GM18498 (cell line): ENCODE measurements at regions not wholly inside any gene's neighbourhood (a gene's known extent, or its start where the extent isn't known, plus 50 kb on each side); places are given as distances from the start of the nearest gene placed in this dataset.

Source experiments
- ATAC-seq: cut with Tn5 transposase; IDR thresholded peaks from one replicate; pipeline ENCODE4 v1.9.1; 2021; ENCODE audit warnings: mild to moderate bottlenecking, moderate library complexity; ENCODE audit not compliant: unreplicated experiment

- ATAC-seq, result no peak
Measured at GRCh38 chr2:60329225-60329624, 224.2 kb downstream of the BCL11A start.

DNA sequence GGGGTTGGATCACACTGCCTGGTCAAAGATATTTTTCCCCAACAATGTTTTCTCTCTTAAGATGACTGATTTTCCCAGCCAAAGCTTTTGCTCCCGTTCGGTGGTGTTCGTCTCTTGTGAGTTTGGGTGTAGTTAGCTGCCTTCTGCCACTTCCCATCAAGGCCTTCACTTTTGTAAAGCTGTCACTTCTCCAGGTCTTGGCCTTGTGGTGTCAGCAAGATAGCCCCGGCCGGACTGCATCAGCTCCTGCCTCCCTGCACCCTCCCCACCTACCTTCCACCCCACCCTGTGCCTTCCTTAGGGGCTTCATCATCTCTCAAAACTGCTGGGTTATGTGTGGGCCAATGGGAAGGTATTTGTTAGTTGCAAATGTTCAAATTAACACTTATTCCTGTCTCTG is 228.9 kb downstream of the BCL11A start:
- no peak for ATAC-seq

- ATAC-seq, result no peak
Measured at GRCh38 chr2:60321816-60322215, 231.6 kb downstream of the BCL11A start.

- ATAC-seq, result no peak
Measured at GRCh38 chr2:60320724-60321123, 232.7 kb downstream of the BCL11A start.

- no peak for ATAC-seq
Measured at GRCh38 chr2:60319031-60319547, 234.4 kb downstream of the BCL11A start.

GRCh38 chr2:60318544-60318943 is 234.9 kb downstream of the BCL11A start:
- ATAC-seq, result no peak

DNA sequence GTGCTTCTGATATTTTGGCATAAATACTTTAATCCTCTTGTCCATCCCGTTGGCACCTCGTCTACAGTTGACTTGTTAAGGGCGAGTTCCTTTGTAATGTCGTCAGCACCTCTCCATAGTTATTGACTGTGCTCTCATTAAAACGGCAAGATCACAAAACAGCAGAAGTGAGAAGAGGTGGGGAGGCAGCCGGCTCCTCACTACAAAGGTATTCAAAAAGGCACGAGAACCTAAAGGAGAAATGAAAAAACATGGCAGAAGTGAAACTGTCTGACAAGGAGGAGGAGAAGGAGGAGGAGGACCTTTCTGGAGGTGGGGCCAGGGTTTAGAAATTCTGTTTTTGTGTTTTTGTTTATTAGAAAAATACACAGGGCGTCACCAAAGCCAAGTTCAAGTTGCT is 235.6 kb downstream of the BCL11A start:
- peak; percentile 82 for ATAC-seq

GRCh38 chr2:60317034-60317386 is 236.4 kb downstream of the BCL11A start:
- ATAC-seq, result no peak

- ATAC-seq, result no peak
Measured at GRCh38 chr2:60316381-60317033, 236.9 kb downstream of the BCL11A start.

DNA sequence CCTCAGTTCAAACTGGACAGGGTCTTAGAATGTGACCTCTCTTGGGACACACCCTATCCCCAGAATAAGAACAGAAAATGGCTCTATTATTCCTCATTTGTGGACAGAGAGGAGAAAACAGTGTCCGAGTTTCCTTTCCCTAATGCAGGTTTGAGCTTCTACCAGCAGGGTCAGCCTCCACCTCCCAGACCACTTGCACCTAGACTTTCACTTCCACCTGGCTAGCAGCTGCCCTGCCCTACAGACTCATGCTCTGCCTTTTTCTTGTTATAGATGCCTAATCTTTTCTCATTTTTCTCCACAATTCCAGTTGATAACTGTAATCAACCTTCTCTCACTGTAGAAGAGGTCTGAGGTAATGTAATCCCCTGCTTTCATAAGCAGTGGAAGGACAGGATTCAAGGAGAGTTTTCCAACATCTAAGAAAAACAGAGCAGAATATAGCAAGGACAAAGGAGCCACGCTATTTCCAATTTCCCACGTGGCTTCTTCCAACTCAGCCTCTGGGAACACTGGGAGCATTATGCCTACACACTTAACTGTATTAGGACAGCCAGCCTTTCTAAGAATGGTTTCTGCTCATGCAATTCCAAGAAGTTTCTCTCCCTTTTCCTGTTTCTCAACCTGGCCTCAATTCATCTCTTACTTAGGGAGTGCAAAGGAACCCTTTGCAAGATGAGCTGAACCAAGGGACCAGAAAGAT is 239.8 kb downstream of the BCL11A start:
- no peak for ATAC-seq

GRCh38 chr2:60312618-60313017 is 240.8 kb downstream of the BCL11A start:
- peak; percentile 77 for ATAC-seq

- ATAC-seq, result peak; percentile 57
Measured at GRCh38 chr2:60311524-60311923, 241.9 kb downstream of the BCL11A start.

- ATAC-seq, result no peak
Measured at GRCh38 chr2:60309941-60310660, 243.4 kb downstream of the BCL11A start.

DNA sequence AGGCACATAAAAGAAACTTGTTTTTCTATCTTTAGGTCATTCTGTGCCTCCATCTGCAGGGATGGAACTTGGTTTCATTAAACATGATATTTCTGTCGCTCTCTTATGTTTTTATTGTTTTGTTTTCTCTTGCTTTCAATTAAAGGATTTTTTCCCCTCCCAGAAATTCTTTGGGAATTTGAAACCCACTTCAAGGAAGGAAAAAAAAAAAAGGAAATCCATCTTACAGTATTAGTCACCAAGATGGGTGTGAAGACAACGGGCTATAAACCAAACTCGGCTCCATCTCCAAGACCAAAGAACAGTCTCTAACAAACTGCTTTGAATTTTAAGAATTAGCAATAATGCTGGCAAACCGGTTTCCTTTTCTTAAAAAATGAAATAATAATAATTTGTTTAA is 244.1 kb downstream of the BCL11A start:
- no peak for ATAC-seq

DNA sequence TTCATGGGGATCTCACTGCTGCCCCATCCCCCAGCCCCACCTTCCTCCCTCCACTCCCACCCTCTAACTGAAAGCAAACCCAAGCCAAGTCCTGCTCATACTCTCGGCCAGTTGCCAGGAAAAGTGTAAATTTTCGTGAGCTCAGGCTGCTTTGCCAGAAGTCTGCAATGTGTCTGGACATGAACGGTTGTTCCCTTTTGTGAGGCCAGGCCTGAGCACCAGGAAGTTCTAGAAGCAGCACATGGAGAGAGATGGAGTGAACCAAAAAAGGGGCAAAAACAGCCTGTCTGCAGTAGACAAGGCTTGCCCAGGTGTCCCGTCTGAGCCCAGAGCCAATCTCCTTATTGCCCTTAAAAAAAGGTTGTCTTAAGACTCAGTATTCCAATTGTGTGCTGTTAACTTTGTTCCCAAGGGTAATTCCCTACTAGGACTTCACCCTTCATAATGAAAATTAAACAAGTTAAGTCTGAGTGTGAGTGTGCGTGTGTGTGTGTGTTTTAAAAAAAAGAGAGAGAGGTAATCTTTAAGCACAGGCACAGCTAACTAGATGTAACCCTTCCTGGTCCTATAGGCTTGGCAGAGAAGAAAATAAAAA is 247.1 kb downstream of the BCL11A start:
- ATAC-seq, result no peak

GRCh38 chr2:60303680-60304079 is 249.8 kb downstream of the BCL11A start:
- ATAC-seq, result no peak

DNA sequence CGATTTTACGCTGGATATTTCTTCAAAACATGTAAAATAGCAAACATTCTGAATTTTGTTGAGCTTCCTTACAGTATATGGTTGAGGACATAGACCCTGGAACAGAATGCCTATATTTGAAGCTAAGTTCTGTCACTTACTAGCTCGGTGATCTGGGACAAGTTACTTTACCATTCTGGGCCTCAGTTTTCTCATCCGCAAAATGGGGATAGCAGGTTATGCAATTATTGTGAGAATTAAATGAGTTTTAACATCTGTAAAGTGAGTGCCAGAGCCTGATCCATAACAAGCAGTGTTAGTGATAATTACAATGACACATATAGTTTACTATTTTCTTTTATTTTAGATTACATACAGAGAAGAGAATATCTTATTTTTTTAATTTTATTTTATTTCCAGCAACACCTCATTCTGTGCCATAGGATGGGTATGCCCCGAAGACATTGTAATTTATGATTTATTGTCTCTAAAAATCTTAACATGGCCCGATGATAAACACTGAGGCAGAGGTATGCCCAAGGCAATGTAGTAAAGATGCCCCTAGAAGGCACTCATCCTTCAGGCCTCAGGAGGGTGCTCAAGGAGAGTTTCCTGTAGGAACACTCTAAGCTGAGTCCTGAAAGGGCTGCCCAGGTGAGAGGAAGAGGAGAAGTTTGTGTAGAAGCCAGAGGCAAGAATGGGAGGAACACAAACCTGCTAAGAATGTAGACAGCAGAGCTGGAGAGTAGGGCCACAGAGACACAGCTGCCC is 250.9 kb downstream of the BCL11A start:
- ATAC-seq, result no peak

DNA sequence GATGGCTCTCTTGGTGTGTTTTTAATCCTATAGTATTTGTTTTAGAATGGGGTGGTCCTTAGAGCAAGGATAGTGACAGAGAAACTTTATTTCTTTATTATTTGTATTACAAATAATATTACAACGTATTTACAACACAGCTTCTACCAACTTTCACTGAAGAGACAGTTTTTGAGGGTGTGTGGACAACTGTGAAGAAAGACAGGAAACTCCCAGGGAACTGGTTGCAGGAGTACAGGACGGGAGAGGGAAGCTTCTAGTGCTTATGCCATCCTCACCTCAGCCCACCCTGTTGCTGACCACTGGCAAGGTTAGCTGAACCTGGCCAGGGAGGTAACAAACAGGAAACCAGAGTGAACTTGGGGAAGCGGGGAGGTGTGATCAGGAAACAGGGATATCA is 251.7 kb downstream of the BCL11A start:
- no peak for ATAC-seq

- ATAC-seq, result no peak
Measured at GRCh38 chr2:60299179-60299578, 254.3 kb downstream of the BCL11A start.

- ATAC-seq, result no peak
Measured at GRCh38 chr2:60298006-60298696, 255.3 kb downstream of the BCL11A start.
